GM12891 (cell line): ENCODE measurements at regions not wholly inside any gene's neighbourhood (a gene's known extent, or its start where the extent isn't known, plus 50 kb on each side); places are given as distances from the start of the nearest gene placed in this dataset.

Source experiments
- PAX5 ChIP-seq: IDR thresholded peaks from 2 replicates; pipeline ENCODE4 v1.6.1; 2011; ENCODE audit warnings: low read length, moderate library complexity, mild to moderate bottlenecking; ENCODE audit not compliant: insufficient read depth, severe bottlenecking
- POLR2A ChIP-seq: IDR thresholded peaks from 2 replicates; pipeline ENCODE4 v1.6.1; 2011; ENCODE audit warnings: low read depth, low read length, control low read depth
- POLR2AphosphoS5 ChIP-seq: IDR thresholded peaks from 2 replicates; pipeline ENCODE4 v1.6.1; 2011; ENCODE audit warnings: low read depth, low read length, control low read depth
- POU2F2 ChIP-seq: IDR thresholded peaks from 2 replicates; pipeline ENCODE4 v1.6.1; 2011; ENCODE audit warnings: low read depth, mild to moderate bottlenecking, control low read depth, low read length, moderate library complexity
- SPI1 ChIP-seq: IDR thresholded peaks from 2 replicates; pipeline ENCODE4 v1.6.1; 2011; ENCODE audit warnings: low read depth, low read length, control low read depth
- TAF1 ChIP-seq: IDR thresholded peaks from 2 replicates; pipeline ENCODE4 v1.6.1; 2011; ENCODE audit warnings: low read depth, low read length, control low read depth

DNA sequence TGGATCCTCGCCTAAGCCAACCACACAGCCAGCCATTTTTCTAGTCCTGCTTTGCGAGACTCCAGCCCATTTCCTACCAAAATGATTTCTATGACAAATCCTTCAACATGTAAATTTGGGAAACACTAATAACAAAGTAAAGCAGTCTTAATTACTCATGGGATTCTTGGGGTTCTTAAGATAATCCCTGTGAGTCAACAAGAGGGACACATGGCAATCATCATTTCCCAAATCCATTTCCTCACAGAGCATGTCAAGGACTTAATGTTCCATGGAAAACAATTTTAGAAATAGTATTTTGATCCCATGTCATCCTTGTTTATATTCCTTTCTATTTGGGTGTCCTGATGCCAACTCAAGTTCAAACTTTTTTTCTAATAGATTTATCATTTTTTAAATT, 322.7 kb upstream of the NOX3 start:
- TF ChIP-seq POLR2A, result no peak
- no peak for TF ChIP-seq POLR2AphosphoS5
- TF ChIP-seq TAF1, result no peak
- TF ChIP-seq PAX5, result no peak
- no peak for TF ChIP-seq POU2F2
- no peak for TF ChIP-seq SPI1
